GM18858 (cell line): ENCODE measurements at regions not wholly inside any gene's neighbourhood (a gene's known extent, or its start where the extent isn't known, plus 50 kb on each side); places are given as distances from the start of the nearest gene placed in this dataset.
"Not testable (repeated sequence)": the region's sequence is repeated elsewhere in the genome, so short reads cannot be mapped to it uniquely, and the experiment has no call there.

ENCODE experiments used
- ATAC-seq: cut with Tn5 transposase; IDR thresholded peaks from one replicate; pipeline ENCODE4 v1.9.1; 2021; ENCODE audit not compliant: unreplicated experiment

GRCh38 chr10:44564361-44564760 lies 179.5 kb upstream of the CXCL12 start:
- ATAC-seq, result no peak

GRCh38 chr10:44564790-44565189 lies 179.9 kb upstream of the CXCL12 start:
- no peak for ATAC-seq

- ATAC-seq, result no peak
Observed at GRCh38 chr10:44566786-44567185, 181.9 kb upstream of the CXCL12 start.

DNA sequence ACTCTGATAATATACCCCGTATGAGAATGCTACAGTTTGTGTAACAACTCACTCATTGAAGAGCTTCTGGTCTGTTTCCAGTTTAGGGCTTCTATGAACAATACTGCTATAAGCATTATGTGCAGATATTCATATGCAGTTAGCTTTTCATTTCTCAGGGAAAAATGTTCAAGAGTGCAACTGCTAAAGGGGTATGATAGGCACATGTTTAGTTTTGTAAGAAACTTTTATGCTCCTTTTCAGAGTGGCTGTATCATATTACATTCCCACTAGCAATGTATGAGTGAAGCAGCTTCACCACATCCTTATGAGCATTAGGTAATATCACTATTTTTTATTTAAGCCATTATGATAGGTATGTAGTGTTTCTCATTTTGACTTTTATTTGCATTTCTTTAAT lies 182.6 kb upstream of the CXCL12 start:
- no peak for ATAC-seq

DNA sequence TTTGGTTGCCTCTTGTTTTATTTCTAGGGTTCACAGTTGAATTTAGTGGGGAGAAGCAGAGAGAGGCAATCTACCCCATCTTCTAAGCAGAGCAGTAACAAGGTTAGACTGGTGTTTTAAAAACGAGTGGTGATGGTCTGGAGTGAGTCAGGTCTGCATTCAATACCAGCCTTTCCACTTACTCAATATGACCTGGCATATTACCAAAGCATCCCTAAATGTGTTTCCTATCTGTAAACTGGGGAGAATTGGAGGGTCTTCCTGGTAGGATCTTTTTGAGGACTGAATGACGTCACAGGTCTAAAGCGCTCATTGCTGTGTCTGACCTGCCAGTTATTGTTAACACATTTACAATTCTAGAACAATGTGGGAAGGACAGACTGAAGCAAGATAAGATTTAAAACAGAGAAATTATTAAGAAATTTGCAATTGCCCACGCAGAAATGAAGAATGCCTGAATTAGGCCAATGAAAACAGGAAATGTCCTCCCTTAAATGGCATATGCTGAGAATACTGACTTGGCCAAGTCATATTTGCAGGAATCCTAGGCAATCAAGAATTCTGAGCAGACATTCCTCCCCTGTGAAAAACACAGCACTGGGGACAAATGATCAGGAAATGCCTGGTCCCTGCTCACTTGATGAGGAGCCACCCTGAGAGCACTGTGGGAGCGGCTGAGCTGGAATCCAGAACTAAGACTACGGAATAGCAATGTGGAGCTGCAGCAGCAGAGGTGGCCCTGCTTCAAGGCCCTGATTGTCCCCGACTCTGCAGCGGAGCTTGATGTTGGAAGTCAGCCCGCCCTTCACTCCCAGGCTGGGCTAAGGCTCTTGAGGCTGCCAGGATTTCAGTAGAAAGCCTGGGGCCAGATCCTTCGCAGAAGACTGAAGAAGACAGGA lies 184.5 kb upstream of the CXCL12 start:
- ATAC-seq, result no peak

DNA sequence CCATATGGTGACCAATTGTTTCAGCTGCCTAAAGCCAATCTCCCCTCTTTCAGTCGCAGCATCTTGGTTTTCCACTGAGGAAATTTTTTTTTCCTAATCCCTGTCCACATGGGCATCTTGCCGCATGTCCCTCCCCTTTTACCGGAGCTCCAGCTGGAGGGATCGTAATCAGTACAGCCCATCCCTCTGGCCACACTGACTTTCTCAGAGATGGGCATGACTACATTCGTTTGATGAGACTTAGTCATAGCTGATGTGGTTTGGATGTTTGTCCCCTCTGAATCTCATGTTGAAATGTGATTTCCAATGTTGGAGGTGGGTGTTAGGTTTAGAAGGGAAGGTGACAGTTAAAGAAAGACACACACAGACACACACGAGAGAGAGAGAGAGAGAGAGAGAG lies 186.8 kb upstream of the CXCL12 start:
- no peak for ATAC-seq

DNA sequence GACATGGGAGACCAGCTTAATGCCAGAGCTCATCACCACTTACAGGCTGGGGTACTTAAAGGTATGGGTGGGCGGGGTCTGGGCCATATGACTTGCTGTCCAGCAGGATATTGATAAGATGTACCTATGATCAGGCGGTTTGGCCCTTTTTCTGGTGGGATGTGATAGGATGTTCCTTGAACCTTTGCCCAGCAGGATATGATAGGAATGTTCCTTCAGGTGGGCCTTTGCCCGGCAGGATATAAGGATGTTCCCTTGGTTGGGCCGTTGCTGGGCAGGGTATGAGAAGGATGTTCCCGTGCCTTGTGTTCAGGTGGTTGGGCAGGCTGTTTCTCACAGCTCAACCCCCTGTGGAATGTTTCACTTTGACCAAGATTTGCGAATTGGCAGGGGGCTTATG lies 187.2 kb upstream of the CXCL12 start:
- ATAC-seq, result no peak

GRCh38 chr10:44573821-44574220 lies 188.9 kb upstream of the CXCL12 start:
- ATAC-seq, result no peak

DNA sequence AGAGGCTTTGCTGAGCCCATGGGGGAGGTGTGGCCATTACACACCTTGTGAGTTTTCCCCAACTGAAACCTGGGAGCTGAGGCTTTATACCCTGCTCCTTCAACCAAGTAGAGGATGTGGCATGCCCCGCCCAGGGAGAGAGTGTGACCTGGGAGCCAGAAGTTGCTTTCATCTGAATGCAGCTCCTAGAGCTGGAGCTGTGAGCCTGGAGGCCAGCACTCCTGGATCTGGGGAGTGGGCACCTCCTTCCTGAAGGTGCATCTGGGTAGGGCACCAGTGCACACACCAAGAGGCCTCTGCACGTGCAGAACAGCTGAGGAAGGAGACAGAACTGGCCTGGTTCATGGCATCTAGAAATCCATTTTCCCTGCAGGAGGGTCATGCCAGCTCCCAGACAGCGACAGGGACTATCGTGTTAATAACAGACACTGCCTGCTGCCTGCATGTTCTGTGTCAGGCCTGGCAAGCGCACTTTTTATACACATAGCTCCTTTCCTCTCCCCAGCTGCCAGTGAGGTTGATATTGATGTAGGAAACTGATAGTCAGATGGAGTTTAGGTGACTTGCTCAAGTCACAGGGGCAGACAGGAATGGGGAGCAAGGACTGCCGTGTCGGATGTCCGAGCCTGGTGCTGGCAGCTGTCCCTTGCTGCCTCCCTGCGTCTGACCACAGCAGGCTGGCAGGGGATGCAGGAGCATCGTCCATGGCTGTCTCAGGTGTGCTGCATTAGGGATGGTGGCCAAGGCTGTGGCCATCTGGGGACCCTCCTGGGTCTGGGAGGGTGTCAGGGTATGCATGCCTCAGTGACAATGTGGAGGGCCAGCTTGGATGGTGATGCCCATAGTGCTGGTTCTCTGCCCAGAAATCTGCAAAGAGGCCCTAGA lies 189.9 kb upstream of the CXCL12 start:
- ATAC-seq, result no peak

- no peak for ATAC-seq
Observed at GRCh38 chr10:44575601-44576380, 190.9 kb upstream of the CXCL12 start.

DNA sequence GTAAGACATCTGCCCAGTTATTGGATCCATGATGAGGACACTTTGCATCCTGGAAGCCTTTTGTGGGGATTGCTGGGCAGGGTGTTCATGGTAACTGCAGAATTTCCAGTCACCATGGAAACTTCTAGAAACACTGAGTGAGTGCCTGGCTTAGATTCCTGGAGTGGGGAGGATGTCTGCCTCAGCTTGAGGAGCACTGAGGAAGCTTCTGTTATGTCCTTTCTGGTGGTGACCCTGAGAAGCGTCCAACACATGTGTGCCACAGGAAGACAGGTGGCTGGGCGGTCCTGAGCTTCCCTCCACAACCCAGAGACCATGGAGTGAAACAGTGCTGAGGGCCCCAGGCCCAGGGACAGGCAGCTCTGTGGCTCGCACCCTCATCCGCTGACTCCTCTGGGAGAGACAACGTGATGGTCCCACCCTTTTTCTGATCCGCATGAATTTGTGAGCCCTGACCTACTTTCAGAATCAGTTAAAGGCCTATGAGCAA lies 191.8 kb upstream of the CXCL12 start:
- no peak for ATAC-seq

GRCh38 chr10:44577533-44577932 lies 192.6 kb upstream of the CXCL12 start:
- ATAC-seq, result no peak

DNA sequence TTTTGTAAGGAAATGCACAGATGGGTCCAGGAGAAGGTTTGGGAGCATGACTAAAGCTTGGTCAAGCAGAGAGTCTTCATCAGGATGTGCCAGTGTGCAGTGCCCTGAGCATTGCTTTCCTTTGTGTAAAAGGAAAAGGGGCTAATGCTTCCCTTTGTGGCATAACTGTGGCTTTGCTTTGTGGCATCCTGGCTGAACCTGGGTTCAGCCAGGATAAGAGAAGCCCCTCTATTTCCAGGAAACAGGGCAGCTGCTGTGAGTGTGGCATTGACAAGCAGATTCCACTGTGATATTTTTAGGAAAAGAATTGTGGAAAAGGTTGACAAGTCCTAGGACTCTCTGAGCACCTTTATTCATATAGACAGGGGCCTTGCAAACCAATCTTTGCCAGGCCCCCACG lies 193.4 kb upstream of the CXCL12 start:
- ATAC-seq, result no peak

GRCh38 chr10:44578963-44579362 lies 194.1 kb upstream of the CXCL12 start:
- ATAC-seq, result not testable (repeated sequence)

DNA sequence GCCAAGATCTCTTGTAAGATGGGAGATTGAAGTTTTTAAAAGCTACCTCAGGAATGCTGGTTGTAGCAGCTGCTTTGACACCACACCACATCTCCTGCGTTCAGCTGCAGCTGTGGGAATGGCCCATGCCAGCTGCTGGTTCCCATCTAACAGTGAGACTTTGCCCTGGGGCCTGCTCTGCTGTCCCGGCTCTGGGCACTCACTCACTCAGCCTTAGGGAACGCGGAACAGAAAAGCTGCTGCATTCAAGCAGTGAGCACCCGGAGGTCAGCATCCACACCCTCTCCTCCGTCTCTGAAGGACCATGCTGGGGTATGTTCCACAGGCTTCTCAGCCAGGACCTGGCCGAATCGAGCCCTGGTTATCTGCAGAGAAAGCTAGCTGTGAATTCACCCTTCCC lies 197.1 kb upstream of the CXCL12 start:
- no peak for ATAC-seq

GRCh38 chr10:44587488-44588318 lies 202.8 kb upstream of the CXCL12 start:
- ATAC-seq, result no peak

GRCh38 chr10:44589181-44589943 lies 204.5 kb upstream of the CXCL12 start:
- ATAC-seq, result no peak

- no peak for ATAC-seq
Observed at GRCh38 chr10:44589944-44590449, 205.1 kb upstream of the CXCL12 start.

DNA sequence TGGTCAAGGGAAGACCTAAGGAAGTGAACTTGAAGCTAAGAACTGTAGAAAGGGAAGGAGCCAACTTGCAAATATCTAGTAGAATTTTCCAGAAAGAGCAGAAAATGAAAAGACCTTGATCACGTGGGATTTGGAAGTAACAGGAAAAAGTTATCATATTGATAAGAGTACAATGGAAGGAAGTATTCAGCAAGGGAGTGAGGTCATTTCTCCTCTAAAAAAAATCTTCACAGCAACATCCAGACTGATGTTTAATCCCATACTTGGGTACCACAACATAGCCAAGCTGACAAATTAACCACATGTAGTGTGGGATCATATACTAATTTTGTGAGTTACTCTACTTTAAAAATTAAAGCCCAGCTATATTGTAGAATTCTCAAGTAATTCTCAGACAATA lies 207.0 kb upstream of the CXCL12 start:
- ATAC-seq, result no peak
